AG10803 (cell line): ENCODE measurements at regions not wholly inside any gene's neighbourhood (a gene's known extent, or its start where the extent isn't known, plus 50 kb on each side); places are given as distances from the start of the nearest gene placed in this dataset.

ENCODE experiments used
- DNase-seq: peaks from one replicate; pipeline ENCODE4 v3.0.0; 2010; ENCODE audit warnings: low read depth
- H3K4me3 ChIP-seq: 2 replicates; pipeline ENCODE4 v1.5.1; 2011; ENCODE audit warnings: mild to moderate bottlenecking, low read length, control low read depth
- CTCF ChIP-seq: conservative IDR thresholded peaks from 2 replicates; pipeline ENCODE4 v1.5.1; 2011; ENCODE audit warnings: mild to moderate bottlenecking, low read length, control low read depth, inconsistent platforms

- H3K4me3 ChIP-seq, result no peak overlapping the region
- TF ChIP-seq CTCF, result no peak
- peak; percentile 44 for DNase-seq
These were observed 59.7 kb upstream of the SNX9 start for GRCh38 chr6:157763129-157763903.

- no peak overlapping the region for H3K4me3 ChIP-seq
- no peak for DNase-seq
- TF ChIP-seq CTCF, result no peak
These were observed 59.2 kb upstream of the SNX9 start for GRCh38 chr6:157763904-157764177.

- no peak for TF ChIP-seq CTCF
- DNase-seq, result peak; percentile 100
- H3K4me3 ChIP-seq, result no peak overlapping the region
These were observed 58.6 kb upstream of the SNX9 start for GRCh38 chr6:157764178-157765068.

- TF ChIP-seq CTCF, result no peak
- no peak for DNase-seq
- no peak overlapping the region for H3K4me3 ChIP-seq
These were observed 55.9 kb upstream of the SNX9 start for GRCh38 chr6:157766901-157767774.

- no peak overlapping the region for H3K4me3 ChIP-seq
- DNase-seq, result no peak
- TF ChIP-seq CTCF, result no peak
These were observed 55.3 kb upstream of the SNX9 start for GRCh38 chr6:157767775-157768156.

- DNase-seq, result no peak
- H3K4me3 ChIP-seq, result no peak overlapping the region
- no peak for TF ChIP-seq CTCF
These were observed 54.7 kb upstream of the SNX9 start for GRCh38 chr6:157768304-157768703.
